H1 (cell line): ENCODE measurements at regions not wholly inside any gene's neighbourhood (a gene's known extent, or its start where the extent isn't known, plus 50 kb on each side); places are given as distances from the start of the nearest gene placed in this dataset.

Experiments used
- CTCF ChIP-seq, 3 experiments: IDR thresholded peaks; 1 replicate in 2 of 3; 2 replicates in 1 of 3; pipeline versions ENCODE4 v1.5.1 to v1.6.1; 2011; ENCODE audit warnings: low read length in 3 of 3, mild to moderate bottlenecking in 3 of 3, inconsistent platforms in 2 of 3, low read depth in 1 of 3, moderate library complexity in 1 of 3; ENCODE audit not compliant: insufficient read depth in 1 of 3; ENCODE audit errors: control extremely low read depth in 1 of 3
- EGR1 ChIP-seq: IDR thresholded peaks from 2 replicates; pipeline ENCODE4 v1.6.1; 2011; ENCODE audit warnings: low read depth, low read length, borderline replicate concordance
- KDM4A ChIP-seq: IDR thresholded peaks from one replicate; pipeline ENCODE4 v1.7.1; 2012; ENCODE audit warnings: low read depth, mild to moderate bottlenecking, moderate library complexity, low read length, inconsistent platforms; ENCODE audit not compliant: severe bottlenecking
- SP4 ChIP-seq: IDR thresholded peaks from 2 replicates; pipeline ENCODE4 v1.6.1; 2012; ENCODE audit warnings: low read length, inconsistent platforms

- TF ChIP-seq CTCF (IDR thresholded peaks at IDR 0.05; ENCODE audit: control extremely low read depth in 1 of 3, insufficient read depth in 1 of 3, low read depth in 1 of 3, low read length in 3 of 3), result no peak
- TF ChIP-seq EGR1, result no peak
- TF ChIP-seq KDM4A, result no peak
- TF ChIP-seq SP4, result no peak
These were observed 348.1 kb downstream of the SOCS6 start (continued) for GRCh38 chr18:70636991-70637390.
